ENCODE measurements at regions not wholly inside any gene's neighbourhood (a gene's known extent, or its start where the extent isn't known, plus 50 kb on each side); places are given as distances from the start of the nearest gene placed in this dataset.

DNA sequence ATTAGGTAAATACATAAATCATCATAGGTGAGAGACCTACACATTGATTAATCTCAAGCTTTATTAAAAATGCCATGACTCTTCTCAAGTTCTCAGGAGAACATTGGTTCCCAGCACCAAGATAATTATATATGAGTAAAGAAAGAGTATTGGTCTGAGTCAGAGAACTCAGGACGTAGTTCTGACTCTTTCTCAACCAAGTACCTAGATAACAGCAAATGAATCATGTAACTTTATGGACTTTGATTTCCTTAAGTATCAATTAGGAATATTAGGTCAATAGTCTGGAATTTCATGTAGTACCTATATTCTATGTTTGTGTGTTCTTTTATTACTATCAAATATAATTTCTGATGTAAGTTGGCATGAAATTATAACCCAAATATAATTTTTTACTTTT lies 409.9 kb downstream of the GABRG1 start:
- TF ChIP-seq, protein P1, sequence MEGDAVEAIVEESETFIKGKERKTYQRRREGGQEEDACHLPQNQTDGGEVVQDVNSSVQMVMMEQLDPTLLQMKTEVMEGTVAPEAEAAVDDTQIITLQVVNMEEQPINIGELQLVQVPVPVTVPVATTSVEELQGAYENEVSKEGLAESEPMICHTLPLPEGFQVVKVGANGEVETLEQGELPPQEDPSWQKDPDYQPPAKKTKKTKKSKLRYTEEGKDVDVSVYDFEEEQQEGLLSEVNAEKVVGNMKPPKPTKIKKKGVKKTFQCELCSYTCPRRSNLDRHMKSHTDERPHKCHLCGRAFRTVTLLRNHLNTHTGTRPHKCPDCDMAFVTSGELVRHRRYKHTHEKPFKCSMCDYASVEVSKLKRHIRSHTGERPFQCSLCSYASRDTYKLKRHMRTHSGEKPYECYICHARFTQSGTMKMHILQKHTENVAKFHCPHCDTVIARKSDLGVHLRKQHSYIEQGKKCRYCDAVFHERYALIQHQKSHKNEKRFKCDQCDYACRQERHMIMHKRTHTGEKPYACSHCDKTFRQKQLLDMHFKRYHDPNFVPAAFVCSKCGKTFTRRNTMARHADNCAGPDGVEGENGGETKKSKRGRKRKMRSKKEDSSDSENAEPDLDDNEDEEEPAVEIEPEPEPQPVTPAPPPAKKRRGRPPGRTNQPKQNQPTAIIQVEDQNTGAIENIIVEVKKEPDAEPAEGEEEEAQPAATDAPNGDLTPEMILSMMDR (conservative IDR thresholded peaks at IDR 0.05), result no peak
- TF ChIP-seq ZFX (IDR thresholded peaks at IDR 0.05), result no peak
